ENCODE measurements at regions not wholly inside any gene's neighbourhood (a gene's known extent, or its start where the extent isn't known, plus 50 kb on each side); places are given as distances from the start of the nearest gene placed in this dataset.

- ChIA-PET POLR2A (ENCODE audit: partially characterized antibody) (no interaction called here), CTCF (ENCODE audit: partially characterized antibody) (interaction anchor here (0.7 to 1.0 kb wide), 2 partner anchors 20 to 25 kb away, joined by 3 to 5 read pairs; no protein-coding TSS in a partner anchor)
- no peak overlapping the region for H3K4me3 ChIP-seq (ENCODE audit: extremely low read depth in 1 of 4, insufficient read depth in 2 of 4, low read depth in 3 of 4, low read length in 4 of 4)
- no peaks in the 10 kb centered on the region for H4K20me1 ChIP-seq (replicated peaks in 1 of 2; ENCODE audit: control insufficient read depth in 1 of 2, insufficient read depth in 2 of 2, low read length in 2 of 2)
- no peak overlapping the region for H3K14ac ChIP-seq (ENCODE audit: insufficient read length)
- no peaks in the 10 kb centered on the region for H3K36me3 ChIP-seq (ENCODE audit: control insufficient read depth in 2 of 4, insufficient read depth in 4 of 4, low read length in 3 of 4)
- no peak overlapping the region for H2AK5ac ChIP-seq (ENCODE audit: low read depth, low read length)
- no peak overlapping the region for H3K4ac ChIP-seq (replicated peaks; ENCODE audit: insufficient read length, low read depth, low read length)
- no peak overlapping the region for H3K27ac ChIP-seq (ENCODE audit: low read depth, low read length)
- H2AFZ ChIP-seq (ENCODE audit: low read length), result no peak overlapping the region
- no peak overlapping the region for H2BK15ac ChIP-seq (ENCODE audit: low read length)
- 0 out of 4 replicates have a peak, but pooled peaks cover 0 to 3% of the 10 kb centered on the region in 2 experiments for H3K9me3 ChIP-seq (ENCODE audit: insufficient read depth in 2 of 2, low read depth in 1 of 2, low read length in 1 of 2)
- WGBS, 2 experiments (ENCODE audit: extremely low coverage in 1 of 2, insufficient coverage in 1 of 2, insufficient read length in 1 of 2, insufficient replicate concordance in 2 of 2, low coverage in 1 of 2, low lambda C conversion rate in 2 of 2, missing lambda C conversion rate in 1 of 2), result 95% methylated on average over 4 of the region's 4 CpGs; no CpG with 5 or more reads in 1 of the 2 experiments
- H4K5ac ChIP-seq (ENCODE audit: insufficient read length, low read depth, low read length), result no peak overlapping the region
- no peak overlapping the region for H2BK20ac ChIP-seq (ENCODE audit: low read length)
- H3K79me2 ChIP-seq (ENCODE audit: control insufficient read depth in 1 of 2, insufficient read depth in 2 of 2, low read length in 2 of 2), result no peaks in the 10 kb centered on the region
- no peak overlapping the region for H4K8ac ChIP-seq (ENCODE audit: extremely low read depth, insufficient read depth, low read length)
- no peaks in the 10 kb centered on the region for H3K27me3 ChIP-seq (replicated peaks in 1 of 4; ENCODE audit: control insufficient read depth in 3 of 4, extremely low read depth in 1 of 4, insufficient read depth in 3 of 4, low read length in 3 of 4)
- no peaks in the 10 kb centered on the region for H3K79me1 ChIP-seq (ENCODE audit: low read depth, low read length)
- H2BK120ac ChIP-seq (replicated peaks; ENCODE audit: low read depth, low read length), result no peak overlapping the region
- H3K23me2 ChIP-seq (ENCODE audit: low read depth, low read length), result no peaks in the 10 kb centered on the region
- H3K4me1 ChIP-seq (replicated peaks in 1 of 4; ENCODE audit: control insufficient read depth in 3 of 4, insufficient read depth in 4 of 4, low read length in 3 of 4), result no peaks in the 10 kb centered on the region
- H3K9ac ChIP-seq (replicated peaks in 1 of 4; ENCODE audit: extremely low read depth in 1 of 4, low read depth in 3 of 4, low read length in 3 of 4), result no peak overlapping the region
- no peak overlapping the region for H2BK12ac ChIP-seq (ENCODE audit: low read depth, low read length)
- H3K56ac ChIP-seq (replicated peaks; ENCODE audit: insufficient read length, low read depth, low read length), result no peak overlapping the region
- H3K4me2 ChIP-seq (ENCODE audit: insufficient read depth in 1 of 2, low read depth in 2 of 2, low read length in 2 of 2), result no peak overlapping the region
- H2BK5ac ChIP-seq (ENCODE audit: low read depth, low read length), result no peak overlapping the region
- TF ChIP-seq EGR1 (IDR thresholded peaks at IDR 0.05; ENCODE audit: borderline replicate concordance, low read depth, low read length) (no peak), JUN (IDR thresholded peaks at IDR 0.05; ENCODE audit: low read depth, low read length) (no peak), NANOG (IDR thresholded peaks at IDR 0.05; ENCODE audit: insufficient read depth, low read depth, low read length, poor library complexity, severe bottlenecking) (no peak), FOSL1 (IDR thresholded peaks at IDR 0.05; ENCODE audit: insufficient read depth, low read depth, low read length) (no peak), SIX5 (IDR thresholded peaks at IDR 0.05; ENCODE audit: low read depth, low read length) (no peak), JUND (IDR thresholded peaks at IDR 0.05; ENCODE audit: low read length) (no peak), ATF3 (IDR thresholded peaks at IDR 0.05; ENCODE audit: insufficient read depth, low read depth, low read length) (no peak), GTF2F1 (IDR thresholded peaks at IDR 0.05; ENCODE audit: borderline replicate concordance, low read depth, low read length) (no peak), USF2 (IDR thresholded peaks at IDR 0.05; ENCODE audit: low read length) (no peak), SRF (IDR thresholded peaks at IDR 0.05; ENCODE audit: low read depth, low read length) (no peak), CHD2 (IDR thresholded peaks at IDR 0.05; ENCODE audit: low read length) (no peak), EZH2 (IDR thresholded peaks at IDR 0.05; ENCODE audit: low read depth, low read length, severe bottlenecking) (no peak)
- H4K91ac ChIP-seq (replicated peaks; ENCODE audit: insufficient read length, low read length), result no peak overlapping the region
- no peak overlapping the region for H3K23ac ChIP-seq (ENCODE audit: insufficient read length)
- DNase-seq (ENCODE audit: low read depth in 1 of 2, low spot score in 2 of 2) (no peak), FAIRE-seq (no peak)
- no peak overlapping the region for H3K18ac ChIP-seq (ENCODE audit: extremely low read depth, low read length)
Observed at GRCh38 chr2:168371273-168372019, 84.6 kb upstream of the CERS6 start.
